Dermis microvascular lymphatic vessel endothelial cell (primary cell): ENCODE measurements at regions not wholly inside any gene's neighbourhood (a gene's known extent, or its start where the extent isn't known, plus 50 kb on each side); places are given as distances from the start of the nearest gene placed in this dataset.
A peak's percentile ranks its signal among the peaks of the same experiment; 100 is the strongest.

Experiments used
- DNase-seq, 2 donors: peaks; one replicate each; pipeline versions ENCODE4 v3.0.0 to v3.0.0-alpha.2; 2010; ENCODE audit warnings: low read depth in 2 of 2

DNA sequence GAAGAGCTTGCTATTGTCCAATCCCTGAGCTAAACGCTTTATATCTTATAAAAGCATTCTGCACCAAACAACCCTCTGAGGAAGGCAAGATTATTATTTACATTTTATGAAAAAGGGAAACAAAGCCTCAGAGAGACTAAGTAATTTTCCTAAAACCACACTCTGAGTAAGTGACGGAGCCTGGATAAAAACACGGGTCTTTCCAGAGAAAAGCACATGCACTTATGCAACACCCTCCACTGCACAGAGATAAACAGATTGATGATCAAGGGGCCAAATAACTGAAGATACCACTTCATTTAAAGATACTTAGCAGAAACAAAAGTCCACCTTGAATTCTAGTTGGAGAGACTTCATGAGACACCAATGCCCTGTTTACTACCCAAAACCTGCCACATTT is 214.7 kb upstream of the PDE10A start:
- DNase-seq: no peak

DNA sequence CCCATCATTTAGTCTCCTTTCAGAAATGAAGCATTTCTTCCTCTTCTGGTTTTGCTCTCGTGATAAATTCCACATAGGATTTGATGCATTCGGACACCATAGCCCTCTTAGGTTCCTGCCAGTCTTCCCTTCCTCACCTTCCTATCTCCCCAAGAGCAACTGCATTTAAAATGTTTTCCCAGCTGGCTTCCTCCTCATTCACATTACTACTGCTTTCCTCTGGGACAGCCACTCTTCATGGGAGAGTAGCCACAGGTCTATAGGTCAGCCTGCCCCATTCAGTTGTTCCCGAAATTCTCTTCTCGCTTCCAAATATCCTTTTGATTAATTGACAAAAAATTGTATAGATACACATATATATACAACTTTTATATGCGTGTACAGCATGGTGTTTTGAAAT is 214.2 kb upstream of the PDE10A start:
- no peak for DNase-seq

DNA sequence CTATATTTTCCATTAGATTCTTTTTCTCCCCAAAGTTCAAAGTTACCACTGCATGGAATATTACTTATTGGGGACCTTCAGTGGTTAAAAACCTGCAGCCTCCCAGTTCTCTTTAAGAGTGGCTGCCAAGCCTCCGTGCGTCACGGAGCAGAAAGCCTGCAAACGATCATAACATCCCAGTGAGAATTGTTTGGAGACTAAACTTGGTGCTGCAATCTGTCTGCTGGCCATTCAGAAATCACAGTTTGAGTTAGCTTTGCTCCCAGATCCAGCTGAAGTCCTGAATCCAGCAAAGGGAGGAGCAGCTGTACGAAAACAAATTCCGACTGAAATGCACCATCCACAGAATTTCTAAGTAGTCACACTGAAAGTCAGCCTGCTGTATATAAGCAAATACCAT is 213.5 kb upstream of the PDE10A start:
- DNase-seq: no peak

DNA sequence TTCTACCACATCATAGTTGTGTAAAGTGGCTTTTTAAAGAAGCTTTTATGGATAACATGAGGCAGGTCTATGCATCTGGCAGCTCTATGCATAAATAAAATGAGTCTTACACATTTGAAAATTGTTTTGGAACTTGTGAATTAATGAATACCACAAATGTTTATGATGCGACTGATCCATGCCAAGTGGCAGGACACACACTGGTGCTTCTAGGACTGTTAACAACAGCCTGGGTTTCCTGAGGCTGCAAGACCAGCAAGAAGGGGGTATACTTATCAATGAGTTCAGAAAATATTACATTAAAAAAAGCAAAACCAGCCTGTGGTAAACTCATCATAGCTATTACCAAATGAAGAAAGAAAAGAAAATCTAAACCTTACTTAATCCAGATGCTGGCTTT is 212.9 kb upstream of the PDE10A start:
- DNase-seq: no peak

DNA sequence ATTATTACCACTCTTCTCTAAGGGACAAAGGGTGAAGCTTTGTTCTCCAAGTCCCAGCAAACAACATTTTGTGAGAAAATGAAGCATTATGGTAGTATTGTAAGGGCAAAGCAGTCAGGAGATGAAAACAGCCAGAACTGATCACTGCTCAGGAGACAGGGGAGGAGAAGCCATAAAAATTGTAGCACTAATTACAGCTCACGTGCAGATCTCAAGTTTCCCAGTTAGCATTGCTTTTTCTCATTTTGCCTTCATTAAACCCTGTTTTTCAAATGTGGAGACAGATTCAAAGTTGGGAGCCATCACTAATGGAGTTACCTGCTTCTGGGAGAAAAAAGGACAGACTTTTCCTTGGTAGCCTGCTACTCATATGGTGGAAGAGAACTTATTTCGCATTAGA is 210.9 kb upstream of the PDE10A start:
- no peak for DNase-seq

DNA sequence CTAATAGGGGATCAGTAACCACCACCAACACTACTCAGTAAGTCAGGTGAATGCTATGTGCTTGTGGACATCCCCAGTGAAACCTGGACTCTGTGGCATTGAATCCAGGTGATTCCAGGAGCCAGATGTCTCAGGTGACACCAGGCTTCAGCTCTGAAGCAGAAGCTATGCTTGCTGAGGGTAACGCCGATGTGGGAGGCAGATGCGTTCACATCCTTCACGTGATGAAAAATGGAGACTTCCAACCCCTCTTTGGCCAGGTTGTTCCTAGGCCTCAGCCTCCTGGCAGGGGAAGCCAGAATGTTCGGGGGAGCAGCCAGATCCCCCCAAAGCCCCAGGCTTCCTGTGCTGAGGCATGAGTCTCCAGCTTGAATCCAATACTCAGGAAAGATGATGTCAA is 209.8 kb upstream of the PDE10A start:
- no peak for DNase-seq

DNA sequence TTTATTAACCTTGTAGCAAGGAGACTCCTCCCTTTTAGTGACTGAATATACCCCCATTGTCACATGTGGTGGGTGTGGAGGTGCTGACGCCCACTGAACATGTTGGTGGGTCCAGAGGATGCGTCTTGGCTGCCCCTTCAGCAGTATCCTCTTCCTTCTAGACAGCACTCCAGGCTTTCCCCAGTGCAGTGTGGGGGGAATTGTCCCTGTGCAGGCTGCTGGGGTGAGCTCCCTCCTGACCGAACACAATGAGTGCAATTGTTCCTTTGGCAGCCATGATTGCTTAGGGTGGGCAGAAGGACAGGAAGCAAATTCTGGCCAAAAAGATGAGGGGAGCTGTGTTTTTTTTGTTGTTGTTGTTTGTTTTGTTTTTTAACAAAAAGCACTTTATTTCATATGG is 209.3 kb upstream of the PDE10A start:
- no peak for DNase-seq

DNA sequence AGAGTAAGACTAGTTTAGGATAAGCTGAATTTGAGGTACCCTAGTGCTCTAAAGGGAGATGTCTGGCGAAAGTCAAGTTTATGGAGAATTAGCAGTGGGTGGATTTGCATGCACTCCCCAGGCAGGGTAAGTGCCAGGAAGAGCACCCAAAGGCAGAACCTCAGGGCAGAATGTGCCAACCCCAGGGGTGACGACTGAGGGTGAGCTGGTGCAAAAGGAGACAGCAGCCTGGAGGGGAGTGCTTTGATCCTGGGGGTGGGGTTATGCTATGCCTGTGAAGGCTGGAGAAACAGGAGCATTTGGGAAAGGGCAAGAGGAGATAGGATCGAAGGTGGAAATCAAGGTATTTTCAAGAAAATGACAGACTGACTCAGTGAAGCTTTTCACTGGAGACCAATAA is 208.5 kb upstream of the PDE10A start:
- no peak for DNase-seq

DNA sequence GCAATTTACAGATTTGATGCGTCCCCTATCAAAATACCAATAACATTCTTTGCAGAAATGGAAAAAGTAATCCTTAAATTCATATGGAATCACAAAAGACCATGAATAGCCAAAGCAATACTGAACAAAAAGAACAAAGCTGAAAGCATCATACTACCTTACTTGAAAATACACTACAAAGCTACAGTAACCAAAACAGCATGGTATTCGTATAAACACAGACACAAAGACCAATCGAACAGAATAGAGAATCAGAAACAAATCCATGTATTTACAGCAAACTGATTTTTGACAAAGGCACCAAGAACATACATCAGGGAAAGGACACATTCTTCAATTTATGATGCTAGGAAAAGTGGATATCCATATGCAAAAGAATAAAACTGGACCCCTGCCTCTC is 206.5 kb upstream of the PDE10A start:
- DNase-seq: no peak

DNA sequence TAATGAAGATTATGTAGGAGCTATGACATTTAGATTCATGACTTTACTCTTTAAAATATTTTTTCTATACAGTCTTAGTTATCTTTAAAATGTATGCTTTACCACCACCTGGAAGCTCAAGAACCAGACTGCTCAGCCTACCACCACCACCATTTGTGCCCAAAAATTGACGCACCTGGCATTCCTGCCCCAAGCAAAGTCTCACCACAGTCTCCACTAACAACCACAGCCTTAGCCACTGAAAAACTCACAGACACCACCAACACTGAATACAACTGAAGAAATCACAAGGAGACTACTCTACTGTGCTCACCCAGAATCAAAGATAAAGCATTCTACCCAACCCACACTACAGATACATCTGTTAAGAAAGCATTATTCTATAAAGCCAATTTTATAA is 201.9 kb upstream of the PDE10A start:
- DNase-seq: no peak

DNA sequence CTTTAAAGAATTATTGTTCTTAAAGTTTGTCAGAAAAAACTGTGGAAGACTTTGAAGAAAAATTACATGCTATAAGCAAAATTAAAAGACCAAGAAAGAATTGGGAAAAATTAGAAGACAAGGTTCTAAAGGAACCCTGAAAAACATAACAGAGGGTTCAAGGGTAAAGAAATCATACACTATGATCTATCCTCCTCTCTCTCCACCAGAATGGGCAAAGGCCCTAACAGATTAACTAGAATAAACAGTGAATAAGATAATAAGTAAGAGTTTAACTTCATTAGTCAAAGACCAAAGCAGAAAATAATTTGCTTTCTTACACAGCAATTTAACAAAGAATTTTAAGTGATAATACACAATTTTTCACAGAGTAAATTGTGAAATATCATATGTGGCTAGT is 201.2 kb upstream of the PDE10A start:
- no peak for DNase-seq

DNA sequence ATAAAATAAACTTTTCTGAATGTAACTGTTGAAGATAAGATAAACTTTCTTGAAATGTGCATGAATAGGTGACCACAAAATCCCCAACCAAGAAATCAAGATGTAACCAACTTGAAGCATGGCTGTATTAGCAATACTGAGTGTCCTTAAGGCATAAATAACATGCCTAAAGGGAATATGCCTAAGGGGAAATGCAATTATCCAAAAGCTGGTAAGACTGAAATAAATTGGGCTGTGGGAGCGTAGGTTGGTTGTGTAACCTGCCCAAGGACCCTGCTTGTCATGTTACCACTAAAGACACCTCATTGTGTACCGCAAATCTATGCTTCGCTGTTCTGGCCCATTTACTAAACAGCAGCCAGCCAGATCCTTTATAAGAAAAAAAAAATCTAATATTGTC is 200.8 kb upstream of the PDE10A start:
- no peak for DNase-seq

DNA sequence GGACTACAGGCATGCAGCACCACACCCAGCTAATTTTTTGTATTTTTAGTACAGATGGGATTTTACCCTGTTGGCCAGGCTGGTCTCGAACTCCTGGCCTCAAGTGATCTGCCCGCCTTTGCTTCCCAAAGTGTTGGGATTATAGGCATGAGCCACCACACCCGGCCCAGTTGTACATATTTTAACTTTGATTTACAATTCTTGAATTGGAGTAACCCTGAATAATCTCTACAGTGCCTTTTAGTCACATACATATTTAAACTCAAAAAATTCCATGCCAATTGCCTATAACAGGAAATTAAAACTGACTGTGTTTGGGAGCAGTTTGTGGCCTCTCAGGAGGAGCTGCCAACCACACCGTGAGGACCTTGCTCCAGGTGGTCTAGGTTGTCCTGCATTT is 199.8 kb upstream of the PDE10A start:
- DNase-seq: no peak

DNA sequence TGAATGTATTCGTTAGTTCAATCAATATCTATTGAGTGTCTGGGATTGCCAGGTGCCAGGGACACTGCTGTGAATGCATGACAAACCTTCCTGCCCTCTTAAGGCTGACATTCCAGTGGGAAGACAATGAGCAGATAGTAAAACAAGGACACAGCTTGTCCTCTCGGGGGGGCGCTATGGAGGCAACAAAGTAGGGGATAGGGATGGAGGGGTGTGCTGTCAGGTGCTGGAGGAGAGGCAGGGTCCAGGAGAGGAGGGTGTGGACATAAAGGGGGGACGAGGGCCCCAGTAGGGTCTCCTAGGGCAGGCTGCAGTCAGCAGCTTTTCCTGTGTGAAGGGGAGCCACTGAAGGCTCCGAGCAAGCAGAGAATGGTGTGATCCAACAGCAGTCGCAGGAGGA is 198.2 kb upstream of the PDE10A start:
- no peak for DNase-seq

DNA sequence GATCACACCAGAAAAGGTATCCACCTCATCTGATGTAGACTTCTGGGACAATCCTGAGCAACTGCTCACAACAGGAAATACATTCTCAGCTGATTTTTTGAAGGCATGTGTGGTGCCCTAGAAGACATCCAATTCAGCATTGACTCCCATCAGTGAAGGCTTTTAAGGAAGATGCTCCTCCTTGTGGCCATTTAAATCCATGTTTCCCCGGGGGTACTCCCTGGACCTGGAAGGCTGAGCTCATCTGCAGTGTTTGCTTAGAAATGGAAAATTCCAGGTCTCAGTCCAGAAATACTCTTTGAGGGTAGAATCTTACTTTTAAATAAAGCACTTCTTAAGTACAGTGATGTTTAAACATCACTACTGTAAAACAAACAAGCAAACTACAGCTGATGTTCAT is 195.5 kb upstream of the PDE10A start:
- peak in 1 of 2 donors; percentile 37 for DNase-seq

DNA sequence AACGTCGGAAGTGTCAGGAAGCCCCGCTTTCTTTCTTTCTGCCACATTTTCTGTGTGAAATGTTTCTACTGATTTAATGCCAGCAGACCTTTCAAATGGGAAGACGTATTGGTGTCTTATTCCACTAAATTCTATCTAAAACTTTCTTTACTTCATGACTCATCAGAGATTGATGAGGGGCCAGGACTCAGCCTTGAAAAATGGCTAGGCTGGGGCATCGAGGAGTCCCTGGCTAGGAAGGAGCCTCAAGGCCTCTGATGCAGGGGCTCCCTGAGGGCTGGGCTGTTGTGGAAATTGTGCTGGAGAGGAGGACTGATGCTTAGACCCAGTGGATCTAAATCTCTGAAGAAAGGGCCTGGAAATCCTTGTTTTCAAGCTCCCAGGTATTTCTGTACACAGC is 192.8 kb upstream of the PDE10A start:
- DNase-seq: no peak

DNA sequence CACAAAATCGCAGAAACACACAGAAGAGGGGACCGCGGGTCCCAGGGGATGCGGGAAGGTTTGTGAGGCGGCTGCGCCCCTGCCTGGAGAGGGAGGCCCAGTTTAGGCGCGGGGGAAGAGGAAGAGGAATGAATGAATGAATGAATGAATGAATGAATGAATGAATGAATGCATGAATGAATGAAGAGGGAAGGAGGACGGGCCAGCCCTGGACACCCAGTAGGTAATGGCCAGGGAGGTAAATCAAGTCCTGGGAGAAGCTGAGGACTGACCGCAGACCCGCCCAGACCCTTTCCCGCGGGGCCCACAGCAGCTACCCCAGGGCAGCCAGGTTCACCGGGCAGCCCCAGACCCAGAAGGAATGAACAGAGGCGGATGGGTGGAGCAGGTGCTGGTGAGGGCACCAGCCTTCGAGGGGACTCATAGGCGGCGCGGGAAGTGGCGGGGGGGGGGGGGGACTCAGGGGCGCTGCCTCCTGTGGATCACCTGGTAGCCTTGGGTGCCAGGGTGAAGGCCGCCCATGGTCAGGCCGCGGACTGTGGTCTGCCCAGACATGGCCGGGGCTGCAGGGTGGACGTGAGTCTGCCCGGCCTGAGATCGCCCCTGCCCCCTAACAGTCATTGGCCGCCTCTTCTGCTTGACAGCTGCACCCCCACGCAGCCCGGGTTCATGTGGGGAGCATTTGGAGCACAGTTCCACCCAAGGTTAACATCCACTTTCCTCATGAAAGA is 192.0 kb upstream of the PDE10A start:
- no peak for DNase-seq

DNA sequence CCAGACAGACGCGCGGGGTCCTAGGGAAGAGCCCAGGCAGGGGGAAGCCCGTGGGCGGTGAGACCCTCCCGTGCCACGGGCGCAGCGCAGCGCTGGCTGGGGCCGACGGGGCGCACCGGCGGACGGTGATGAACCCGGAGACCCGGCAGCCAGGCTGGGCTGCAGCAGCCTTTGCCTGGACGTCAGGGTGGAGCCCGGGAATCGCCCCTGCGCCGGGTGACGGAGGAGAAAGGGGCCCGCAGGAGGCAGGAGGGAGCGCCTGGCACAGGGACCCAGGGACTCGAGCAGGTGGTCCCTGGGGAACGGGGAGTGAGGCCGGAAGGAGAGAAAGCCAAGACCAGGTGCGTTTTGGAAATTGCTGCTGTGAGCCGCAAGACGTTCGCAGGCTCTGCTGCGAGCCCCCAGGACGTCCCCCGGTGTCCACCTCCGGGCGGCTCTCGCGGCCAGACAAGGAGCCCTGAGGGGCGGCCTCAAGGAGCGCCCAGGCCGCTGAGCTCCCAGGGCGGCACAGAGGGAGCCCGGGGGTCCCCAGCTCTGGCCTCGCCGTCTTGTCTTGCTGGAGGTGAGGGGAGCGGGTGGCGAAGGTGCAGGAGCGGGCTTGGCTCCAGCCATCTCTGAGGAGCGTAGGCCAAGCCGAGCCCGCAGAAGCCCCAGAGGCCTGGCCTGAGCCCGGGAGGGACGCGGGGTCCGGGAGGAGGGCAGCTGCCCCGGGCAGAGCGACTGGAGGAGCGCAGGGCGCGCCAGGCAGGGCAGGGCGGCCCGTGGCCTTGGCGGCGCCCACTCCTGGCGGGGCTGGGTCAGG is 191.2 kb upstream of the PDE10A start:
- DNase-seq: no peak

DNA sequence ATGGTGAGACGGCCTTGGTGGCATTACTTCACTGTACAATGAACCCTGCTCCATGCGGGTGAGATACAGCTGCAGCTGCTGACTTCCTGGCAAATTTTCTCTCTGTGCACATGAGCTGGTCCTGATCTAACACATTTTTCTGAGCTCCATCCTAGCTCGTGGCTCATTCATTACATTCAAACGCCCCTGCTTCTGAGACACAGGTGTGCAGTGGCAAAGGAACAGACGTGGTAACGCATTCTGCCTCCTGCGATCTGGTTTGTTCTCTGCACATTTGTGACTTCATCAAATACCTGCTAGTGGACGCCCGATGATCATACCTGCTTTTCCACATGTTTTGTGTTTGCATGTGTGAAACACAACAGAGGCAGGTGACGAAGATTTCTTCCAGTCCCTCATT is 189.6 kb upstream of the PDE10A start:
- no peak for DNase-seq

DNA sequence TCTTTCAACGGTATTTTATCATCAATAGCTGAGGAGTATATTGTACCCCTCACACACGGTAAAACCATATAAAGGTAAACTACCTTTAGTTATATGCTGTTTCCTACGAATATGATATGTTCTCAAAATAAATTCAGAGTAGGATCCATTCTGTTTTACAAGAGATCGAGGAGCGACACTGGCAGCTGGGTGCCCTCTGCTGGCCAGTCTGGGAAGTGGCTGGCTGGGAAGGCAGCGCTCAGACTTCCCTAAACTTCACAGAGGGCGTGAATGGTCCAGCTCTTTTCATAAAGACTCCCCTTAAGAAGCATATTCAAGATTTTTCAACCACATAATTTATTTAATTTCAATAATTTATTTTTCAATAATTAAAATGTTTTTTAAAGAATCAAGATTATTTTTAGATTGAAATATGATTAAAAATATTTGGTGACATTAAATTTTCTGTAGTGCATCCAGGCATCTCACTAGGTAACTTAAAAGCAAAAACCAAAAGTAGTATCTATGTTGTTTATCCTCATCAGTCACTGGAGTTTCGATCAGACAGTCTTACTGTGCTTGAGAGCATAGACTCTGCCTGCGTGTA is 187.5 kb upstream of the PDE10A start:
- DNase-seq: peak; percentile 44 to 71

DNA sequence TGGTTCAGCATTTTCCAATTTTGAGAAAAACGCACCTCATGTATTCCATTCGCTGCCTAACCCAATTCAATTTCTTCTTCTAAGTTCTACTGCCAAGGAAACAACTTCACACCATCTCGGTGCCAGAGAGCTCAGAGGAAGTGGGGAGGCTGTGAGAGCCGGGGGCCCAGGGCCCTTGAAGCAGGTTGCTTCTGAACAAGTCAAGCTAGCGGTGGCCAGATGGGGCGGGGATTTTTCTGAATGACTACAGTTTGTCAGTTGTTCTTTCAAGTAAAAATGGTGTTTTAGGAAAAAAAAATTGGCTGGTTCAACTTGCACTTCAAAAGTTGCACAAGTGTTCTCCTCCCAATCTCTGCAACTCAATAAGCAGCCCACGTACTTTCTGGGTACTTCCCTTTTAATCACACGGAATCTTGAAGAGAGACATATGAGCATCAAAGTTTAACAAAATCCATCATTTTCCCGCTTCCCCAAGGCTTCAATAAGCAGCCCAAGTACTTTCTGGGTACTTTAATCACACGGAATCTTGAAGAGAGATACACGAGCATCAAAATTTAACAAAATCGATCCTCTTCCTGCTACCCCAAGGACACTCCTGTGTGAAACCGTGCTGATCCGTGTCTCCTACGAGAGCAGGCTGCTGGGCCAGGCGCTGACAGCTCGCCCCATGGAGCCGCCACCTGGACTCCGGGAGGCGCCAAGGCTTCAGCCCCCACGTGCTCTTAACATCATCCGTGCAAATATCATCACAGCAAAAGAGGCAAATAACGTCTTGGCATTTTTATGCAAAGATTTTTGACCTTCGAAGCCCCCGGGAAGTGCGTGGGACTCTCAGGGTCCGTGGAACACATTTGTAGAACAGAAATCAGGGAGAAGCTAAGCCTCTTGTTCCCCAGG is 186.7 kb upstream of the PDE10A start:
- DNase-seq: no peak

DNA sequence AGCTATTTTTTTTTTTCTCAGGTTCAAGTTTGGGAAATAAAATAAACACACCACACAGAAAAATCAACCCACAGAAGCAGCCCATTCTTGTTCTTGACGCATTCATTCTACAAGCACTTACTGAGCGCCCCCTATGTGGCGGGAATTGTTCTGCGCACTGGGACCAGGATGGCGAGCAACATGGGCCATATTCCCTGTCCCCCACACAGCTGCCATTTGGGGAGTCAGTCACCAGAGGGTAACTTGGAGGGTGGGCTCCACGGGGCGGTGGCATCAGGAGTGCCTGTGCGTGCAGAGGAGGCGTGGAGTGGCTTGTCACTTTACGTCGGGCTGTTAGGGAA is 185.0 kb upstream of the PDE10A start:
- DNase-seq: peak in 1 of 2 donors; percentile 8
